GM12874 (cell line): ENCODE measurements at regions not wholly inside any gene's neighbourhood (a gene's known extent, or its start where the extent isn't known, plus 50 kb on each side); places are given as distances from the start of the nearest gene placed in this dataset.

Experiments
- CTCF ChIP-seq: IDR thresholded peaks from 2 replicates; pipeline ENCODE4 v1.5.1; 2011; ENCODE audit warnings: low read depth, mild to moderate bottlenecking, control low read depth, low read length, moderate library complexity; ENCODE audit not compliant: insufficient read depth

- no peak for TF ChIP-seq CTCF
Observed at GRCh38 chr2:103213028-103213542, 451.3 kb downstream of the TMEM182 start.

GRCh38 chr2:103218516-103218915 lies 456.7 kb downstream of the TMEM182 start:
- no peak for TF ChIP-seq CTCF

GRCh38 chr2:103219398-103219797 lies 457.6 kb downstream of the TMEM182 start:
- no peak for TF ChIP-seq CTCF

GRCh38 chr2:103222969-103223368 lies 461.1 kb downstream of the TMEM182 start:
- TF ChIP-seq CTCF, result no peak

GRCh38 chr2:103230796-103231195 lies 469.0 kb downstream of the TMEM182 start:
- TF ChIP-seq CTCF, result no peak

GRCh38 chr2:103232865-103233264 lies 471.0 kb downstream of the TMEM182 start:
- TF ChIP-seq CTCF, result no peak

- TF ChIP-seq CTCF, result no peak
Observed at GRCh38 chr2:103233691-103234090, 471.9 kb downstream of the TMEM182 start.

- TF ChIP-seq CTCF, result no peak
Observed at GRCh38 chr2:103235283-103235682, 473.5 kb downstream of the TMEM182 start.
